ENCODE measurements at regions not wholly inside any gene's neighbourhood (a gene's known extent, or its start where the extent isn't known, plus 50 kb on each side); places are given as distances from the start of the nearest gene placed in this dataset.

DNA sequence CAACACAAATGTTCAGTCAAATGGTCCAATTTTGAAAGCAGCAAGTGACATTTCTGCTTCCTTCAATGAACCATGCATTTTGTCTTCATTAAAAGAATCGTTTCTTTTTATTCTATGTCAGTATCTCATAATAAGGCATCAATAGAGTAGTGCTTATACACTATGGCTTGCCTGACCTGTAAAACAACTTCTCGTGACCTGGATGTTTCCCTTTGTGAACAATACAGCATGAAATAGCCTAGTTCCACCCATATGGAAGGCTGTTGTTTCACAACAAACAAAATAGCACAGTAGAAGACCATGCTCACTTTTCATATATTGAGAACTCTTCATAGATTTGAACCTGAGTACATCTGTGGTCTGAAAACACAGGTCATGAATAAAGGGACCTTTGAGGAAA is 104.3 kb upstream of the PIK3C3 start:
- TF ChIP-seq, protein P1, sequence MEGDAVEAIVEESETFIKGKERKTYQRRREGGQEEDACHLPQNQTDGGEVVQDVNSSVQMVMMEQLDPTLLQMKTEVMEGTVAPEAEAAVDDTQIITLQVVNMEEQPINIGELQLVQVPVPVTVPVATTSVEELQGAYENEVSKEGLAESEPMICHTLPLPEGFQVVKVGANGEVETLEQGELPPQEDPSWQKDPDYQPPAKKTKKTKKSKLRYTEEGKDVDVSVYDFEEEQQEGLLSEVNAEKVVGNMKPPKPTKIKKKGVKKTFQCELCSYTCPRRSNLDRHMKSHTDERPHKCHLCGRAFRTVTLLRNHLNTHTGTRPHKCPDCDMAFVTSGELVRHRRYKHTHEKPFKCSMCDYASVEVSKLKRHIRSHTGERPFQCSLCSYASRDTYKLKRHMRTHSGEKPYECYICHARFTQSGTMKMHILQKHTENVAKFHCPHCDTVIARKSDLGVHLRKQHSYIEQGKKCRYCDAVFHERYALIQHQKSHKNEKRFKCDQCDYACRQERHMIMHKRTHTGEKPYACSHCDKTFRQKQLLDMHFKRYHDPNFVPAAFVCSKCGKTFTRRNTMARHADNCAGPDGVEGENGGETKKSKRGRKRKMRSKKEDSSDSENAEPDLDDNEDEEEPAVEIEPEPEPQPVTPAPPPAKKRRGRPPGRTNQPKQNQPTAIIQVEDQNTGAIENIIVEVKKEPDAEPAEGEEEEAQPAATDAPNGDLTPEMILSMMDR (IDR thresholded peaks at IDR 0.05), result no peak
- no peak for TF ChIP-seq POLR2A (IDR thresholded peaks at IDR 0.05)
